NCI-H2081 (cell line): ENCODE measurements at regions not wholly inside any gene's neighbourhood (a gene's known extent, or its start where the extent isn't known, plus 50 kb on each side); places are given as distances from the start of the nearest gene placed in this dataset.
"Not testable (repeated sequence)": the region's sequence is repeated elsewhere in the genome, so short reads cannot be mapped to it uniquely, and the experiment has no call there.

Experiments
- DNase-seq, 2 experiments: peaks; one replicate each; lab custom pipeline; 2025; lab: John Stamatoyannopoulos, UW

DNA sequence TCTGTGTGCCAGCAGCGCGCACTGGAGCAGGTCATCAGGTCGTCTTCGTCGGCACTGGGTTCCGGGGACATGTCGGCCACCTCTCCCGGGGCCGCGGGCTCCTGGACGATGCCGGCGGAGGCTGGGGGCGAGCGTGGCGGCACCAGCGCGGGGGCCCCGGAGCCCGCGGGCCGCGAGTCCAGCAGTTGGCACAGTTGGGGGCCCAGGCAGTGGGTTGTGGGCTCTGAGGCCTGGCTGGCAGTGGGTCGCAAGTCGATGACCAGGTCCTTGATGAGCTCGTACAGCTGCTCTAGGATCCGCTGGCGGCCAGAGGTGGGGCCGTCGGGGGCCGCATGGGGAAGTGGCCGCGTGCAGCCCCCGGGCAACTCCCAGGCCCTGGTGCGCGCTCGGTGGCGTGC lies 300.5 kb downstream of the CCDC74A start:
- DNase-seq = no peak

DNA sequence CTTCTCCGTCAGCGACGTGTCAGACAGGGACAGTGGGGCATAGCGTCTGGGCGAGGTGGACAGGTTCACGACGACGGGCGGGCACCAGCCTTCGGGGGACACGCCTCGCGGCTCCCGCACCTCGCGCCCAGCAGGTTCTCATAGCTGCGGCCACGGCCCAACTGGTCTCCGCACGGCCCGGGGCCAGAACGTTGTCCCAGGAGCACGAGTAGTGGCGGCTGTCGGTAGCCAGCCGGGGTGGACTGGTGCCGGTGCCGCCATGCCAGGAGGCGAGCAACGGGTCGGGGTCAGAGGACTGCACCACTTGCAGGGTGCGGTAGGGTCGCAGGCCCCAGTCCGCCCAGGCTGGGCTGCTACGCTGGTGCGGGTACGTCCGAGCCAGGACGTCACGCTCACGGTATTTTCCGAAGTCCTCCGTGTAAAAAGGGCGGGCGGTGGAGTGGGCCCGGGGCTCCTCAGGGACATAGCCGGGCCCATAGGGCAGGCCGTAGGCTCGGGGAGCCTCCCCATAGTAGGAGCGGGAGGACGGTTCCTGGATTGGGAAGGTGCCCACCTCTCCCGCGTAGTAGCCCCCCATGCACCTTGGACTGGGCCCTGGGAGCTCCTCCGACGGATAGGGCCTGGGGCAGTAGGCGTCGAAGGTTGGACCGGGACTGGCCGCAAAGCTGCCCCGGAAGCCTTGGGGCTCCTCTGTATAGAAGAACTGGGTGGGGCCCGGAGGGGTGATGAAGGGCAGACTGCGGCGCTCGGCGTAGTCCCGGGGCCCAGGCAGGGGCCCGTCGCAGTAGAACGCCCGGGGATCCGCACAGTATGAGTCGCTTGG lies 301.2 kb downstream of the CCDC74A start:
- DNase-seq = not testable (repeated sequence)

DNA sequence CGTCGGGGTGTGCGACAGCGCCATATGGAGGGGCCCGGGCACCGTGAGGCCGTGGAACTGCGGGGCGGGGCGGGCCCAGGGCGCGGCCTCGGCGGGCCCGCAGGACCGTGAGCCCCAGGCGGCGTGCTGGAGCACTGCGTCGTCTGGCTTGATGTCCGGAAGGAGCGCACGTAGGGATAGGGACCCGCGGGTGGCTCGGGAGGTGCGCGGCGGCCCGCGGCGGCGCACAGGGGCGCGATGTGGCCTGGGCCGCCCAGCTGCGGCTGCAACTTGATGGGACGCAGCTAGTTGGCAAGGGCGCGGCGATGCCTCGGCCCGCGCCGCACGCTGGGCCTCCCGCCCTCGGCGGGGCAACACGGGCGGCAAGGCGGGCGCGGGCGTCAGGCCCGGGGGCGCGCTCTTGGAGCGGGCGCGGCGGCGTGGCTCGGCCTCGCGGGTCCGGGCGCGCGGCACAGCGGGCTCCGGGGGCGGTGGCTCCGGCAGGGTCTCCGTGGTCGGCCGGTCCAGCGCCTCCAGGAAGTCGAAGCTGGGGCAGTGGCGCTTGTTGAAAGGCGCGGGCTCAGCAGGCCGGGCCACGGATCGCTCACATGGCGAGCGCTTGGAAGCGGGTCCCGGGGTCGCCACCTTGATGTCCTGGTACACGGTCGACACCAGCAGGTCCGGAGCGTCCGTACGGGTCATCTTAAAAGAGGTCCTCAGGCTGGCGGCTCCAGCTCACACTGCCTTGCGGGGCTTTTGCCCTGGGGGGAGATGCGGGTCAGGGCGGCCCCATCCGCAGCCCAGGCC lies 302.0 kb downstream of the CCDC74A start:
- not testable (repeated sequence) for DNase-seq

DNA sequence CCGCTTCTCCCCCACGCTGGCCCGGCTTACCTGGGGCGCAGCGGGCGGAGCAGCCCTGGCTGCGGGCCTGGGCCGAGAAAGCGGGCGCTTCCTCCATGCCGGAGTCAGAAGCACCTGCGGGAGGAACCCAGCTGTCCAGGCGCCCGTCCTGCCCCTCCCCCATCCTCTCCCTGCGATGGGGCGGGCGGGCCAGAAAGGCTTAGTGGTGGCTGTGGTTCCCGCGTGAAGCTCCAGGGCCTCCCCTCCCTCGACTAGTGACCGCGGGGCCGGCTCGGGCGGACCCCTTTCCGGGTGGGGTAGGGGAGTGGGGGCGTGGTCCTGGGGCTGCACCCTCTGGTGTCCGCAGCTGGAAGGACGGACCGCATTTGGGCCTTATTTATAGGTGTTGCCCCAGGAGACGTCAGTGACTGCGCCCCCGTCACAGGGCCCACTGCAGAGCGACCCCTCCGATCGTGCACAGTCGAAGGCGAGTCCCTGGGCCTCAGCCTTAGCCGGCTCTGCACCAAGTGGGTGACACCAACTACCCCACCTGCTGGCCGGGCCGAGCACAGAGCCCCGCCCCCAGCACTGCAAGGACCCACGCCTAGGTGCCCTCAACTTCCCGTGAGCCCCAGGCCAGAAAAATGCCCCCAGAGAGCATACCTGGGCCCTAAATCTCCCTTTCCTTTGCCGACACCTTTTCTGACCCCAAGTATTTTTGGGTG lies 302.7 kb downstream of the CCDC74A start:
- DNase-seq = not testable (repeated sequence)

DNA sequence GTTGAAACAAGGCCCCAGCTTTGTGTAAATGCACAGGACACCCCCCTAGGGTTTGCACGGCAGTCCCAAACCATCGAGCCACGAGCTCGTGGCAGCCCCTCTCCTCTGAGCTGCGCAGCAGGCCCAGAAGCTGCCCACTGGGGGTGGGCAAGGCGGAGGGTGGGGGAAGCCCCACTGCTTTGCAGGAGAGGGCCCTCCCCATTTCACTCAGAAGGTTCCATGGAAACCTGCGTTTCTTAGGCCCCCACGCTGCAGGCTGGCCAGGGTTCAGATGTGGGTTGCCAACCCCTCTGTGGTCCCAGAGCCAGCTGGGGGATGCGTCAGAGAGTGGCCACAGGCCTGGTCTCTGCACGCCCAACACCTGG lies 303.2 kb downstream of the CCDC74A start:
- not testable (repeated sequence) for DNase-seq

DNA sequence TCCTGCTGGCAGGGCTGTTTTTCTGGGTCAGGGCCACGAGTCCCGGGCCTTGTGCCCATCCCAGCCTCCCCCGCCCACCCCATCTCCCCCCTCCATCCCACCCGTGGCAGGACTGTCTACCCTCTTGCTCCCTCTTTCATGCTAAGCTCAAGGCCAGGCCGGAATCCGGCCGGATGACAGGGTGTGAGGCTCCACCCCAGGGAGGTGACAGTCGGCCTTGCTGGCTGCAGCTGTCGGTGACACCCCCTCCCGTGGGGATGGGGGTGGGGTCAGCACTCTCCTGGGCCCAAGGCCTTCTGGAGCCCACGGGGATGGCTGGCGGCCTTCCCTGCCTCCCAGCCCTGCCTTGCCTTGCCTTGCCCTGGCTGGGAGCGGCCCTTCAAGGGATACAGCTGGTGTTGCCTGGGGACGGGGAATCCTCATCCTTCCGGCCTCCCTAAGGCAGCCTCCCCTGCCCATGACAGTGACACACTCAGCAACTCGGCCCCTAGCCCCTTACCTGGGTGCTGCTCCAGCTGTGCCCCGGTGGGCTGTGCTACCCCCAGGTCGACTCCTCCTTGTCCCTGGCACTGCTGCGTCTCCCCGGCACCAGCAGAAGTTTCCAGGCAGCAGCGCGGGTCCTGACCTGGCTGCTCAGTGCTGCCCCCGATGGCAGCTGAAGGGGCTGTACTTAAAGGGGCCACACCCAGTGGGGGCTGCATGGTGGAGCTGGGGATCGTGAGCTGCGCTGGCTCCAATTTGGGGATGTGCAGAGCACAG lies 303.9 kb downstream of the CCDC74A start:
- not testable (repeated sequence) for DNase-seq

DNA sequence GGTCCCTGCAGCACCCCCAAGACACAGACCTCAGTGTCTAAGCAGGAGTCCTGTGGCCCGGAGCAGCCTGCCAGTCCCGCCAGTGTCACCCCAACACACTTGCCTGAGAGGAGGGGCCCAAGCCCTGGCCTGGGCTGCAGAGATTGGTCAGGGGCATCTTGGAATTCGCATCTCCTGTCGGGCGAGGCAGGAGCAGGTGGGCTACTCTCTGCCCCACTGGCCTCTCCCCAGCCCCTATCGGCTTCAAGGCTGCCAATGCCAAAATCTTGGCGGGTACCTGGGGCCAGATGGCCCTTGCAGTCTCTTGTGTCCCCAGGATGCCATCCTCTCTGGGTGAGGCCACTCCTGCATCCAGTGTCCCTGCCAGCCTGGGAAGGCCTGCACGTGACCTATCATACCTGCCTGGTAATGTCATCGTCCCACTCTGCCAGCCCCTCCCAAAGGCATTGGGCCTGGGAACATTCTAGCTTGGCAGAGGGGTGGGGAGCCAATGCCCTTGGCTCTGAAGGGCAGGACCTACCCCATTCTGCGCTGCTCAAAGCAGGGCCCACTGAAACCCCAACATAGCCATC lies 304.6 kb downstream of the CCDC74A start:
- DNase-seq = not testable (repeated sequence)

DNA sequence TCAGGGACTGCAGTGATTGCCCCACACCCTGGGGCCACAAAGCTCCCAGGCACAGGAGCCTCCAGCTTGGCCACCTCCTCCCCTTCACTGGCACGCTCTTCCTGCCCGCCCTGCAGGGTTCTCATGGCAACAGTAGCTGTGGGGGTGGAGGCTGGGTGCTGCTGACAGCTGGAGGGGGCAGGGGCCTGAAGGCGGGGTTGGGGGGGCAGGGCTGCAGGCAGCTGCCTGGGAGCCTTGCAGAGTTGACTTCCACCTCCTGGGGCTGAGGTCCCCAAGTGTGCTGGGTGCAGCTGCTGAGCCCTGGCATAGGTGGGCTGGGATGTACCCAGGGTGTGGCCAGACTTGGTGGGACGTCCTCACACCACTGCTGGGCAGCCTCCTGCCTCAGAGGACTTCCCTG lies 305.2 kb downstream of the CCDC74A start:
- peak; percentile 55 to 84 for DNase-seq

DNA sequence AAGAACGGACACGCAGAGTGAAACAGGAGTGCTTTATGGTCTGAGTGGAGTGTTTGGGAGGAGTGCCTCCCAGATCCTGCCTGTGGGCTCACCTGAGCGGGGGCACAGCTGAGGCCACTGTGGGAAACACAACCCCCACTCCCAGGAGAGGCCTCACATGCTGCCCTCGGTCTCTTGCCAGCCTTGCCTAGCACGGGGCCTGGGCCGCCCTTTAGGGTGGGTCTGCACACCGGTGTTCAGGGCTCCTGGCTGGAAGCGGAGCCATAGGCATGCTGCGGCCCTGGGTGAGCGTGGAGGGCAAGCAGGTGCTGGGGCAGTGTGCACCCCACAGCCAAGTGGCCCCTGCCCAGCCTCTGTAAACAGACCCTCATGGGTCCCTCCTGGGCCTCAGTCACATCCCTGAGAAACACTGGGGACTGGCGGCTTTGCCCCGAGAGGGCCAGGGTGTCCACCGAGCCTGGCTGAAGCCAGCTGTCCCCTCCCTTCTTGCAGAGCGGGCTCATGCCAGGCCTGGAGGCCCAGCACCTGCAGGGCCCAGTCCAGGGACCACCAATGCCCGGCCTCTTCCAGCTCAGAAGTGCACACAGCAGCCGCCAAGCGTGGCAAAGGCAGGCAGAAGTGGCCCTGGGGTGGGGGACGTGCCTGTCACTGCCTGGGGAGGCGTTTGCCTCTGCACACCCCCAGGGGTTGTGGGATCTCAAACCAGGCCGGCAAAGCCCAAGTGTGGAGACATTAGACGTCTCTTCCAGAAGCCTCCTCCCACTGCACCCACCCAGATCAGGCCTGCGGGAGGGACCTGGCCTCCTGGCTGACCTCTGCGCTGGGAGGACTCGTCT lies 305.9 kb downstream of the CCDC74A start:
- DNase-seq = not testable (repeated sequence)

DNA sequence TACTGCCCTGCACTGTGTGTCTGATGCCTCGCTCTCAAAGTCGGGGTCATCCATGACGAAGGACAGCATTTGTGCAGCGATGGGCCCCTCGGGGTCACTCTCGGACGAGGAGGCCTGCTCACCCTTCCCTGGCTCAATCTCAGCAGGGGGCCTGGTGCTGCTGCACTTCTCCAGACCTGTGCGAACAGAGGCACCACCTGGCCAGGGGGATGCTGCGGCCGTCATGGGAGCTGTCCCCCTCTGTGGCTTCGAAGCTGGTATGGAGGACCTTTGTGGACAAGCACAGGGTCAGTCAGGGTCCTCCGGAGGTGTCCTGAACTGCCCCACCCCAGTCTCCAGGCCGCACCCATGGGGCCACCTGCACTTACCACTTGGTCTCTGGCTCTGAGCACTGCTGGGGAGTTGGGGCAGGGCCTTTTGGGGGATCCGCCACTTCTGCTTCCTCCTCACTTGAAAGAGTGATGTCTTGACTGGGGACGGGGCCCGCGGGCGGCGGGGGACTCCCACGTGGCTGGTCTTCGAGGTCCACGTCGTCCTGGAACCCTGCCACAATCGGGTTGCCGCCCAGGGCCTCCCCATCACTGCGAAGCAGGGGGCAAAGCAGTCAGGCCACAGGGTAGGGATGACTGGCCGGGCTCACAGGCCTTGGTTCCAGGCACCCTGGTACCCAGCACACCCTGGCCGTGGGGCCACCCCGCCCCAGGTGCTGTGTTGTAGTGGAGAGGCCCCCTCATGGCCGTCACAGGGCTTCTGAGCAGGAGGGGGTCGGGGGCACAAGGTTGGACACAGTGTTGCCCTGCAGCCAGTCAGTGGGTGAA lies 306.7 kb downstream of the CCDC74A start:
- DNase-seq = not testable (repeated sequence)

DNA sequence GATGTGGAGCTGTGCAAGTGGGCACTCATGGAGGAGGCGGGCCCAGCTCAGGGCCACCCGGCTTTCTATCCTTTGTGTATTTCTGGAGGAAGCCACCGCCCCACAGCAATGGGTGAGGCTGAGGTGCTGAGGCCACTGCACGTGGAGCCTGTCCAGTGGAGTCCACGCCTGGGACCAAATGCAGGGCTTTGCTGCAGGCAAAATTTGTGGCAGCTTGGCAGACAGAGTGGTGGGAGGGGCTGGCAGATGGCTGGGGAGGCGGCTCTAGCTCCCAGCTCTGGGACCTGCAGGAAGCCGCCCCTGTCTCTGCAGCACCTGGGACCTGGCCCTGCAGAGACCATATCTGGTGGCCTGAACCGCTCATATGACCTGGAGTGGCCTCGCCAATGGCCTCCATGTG lies 307.3 kb downstream of the CCDC74A start:
- DNase-seq = not testable (repeated sequence)

DNA sequence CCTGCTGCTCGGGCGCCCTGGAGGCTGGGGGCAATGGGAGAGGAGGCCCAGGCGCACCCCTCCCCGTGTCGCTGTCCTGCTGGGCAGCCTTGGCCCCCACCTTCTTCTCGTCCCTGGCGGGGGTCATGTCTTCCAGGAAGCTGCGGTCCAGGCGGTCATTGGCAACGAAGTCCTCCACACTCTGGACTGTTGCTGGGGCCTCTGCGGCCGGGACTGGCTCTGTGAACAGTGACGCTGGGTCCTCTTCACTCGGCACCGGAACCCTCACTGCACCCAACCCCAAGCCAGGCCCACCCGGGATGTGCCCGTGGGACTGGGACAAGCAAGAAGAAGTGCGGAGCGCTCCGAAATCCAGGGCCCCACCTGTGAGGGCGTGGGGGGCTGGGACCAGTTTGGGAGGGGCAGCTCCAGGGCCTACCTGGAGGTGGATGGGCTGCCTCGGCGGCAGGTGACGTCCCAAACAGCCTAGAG lies 308.0 kb downstream of the CCDC74A start:
- no peak for DNase-seq

DNA sequence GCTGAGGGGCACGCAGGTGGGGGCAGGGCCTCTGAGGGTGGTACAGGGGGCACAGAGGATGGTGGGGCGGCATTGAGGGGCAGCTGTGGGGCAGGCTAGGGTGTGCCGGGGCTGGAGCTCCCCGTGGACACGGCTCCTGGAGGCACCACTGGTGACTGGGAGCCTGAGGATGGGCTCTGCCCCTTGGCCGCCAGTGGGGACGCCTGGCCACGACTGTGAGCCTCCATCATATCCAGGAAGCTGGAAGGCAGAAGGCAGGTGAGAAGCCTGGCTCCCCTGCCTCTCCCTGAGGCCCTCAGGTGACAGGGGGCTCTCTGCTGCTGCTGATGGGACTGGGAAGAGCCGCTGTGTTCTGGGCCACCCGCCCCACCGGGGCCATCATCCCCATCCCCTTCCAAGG lies 308.4 kb downstream of the CCDC74A start:
- DNase-seq = not testable (repeated sequence)

DNA sequence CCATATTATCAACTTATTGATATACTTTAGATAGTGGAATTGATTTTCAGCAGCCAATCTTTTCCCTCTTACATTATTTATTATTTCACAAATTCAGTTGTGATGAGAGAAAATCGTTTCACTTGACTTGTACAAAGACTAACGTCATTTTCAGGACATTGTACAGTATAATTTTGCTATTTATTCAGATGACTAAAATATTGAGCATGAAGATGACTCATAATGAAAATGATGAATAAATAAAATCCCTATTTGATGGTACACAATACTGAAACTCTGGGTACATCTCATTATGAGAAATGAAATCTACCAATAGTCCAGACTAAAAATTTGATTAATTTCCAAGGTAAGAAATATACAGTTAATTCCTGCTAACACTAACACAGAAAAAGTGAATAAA lies 316.4 kb downstream of the CCDC74A start:
- not testable (repeated sequence) for DNase-seq

DNA sequence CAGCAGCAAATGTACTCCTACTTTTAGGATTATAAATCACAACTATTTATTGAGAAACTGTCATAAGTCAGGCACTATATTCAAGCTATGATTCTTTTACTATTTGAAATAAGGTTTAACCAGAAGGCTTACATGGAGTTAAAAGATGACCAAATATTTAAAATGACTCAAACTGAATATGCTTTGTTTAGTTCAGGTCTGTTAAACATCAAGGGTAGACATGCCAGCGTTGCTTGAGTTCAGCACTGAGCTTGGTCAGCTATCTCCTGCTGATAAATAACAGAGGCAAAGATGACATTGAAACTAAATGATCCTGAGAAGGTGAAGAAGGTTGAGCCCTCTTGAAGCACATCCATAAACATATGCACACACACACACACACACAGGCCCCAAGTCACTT lies 305.6 kb downstream of the ANKRD30BL start:
- not testable (repeated sequence) for DNase-seq

DNA sequence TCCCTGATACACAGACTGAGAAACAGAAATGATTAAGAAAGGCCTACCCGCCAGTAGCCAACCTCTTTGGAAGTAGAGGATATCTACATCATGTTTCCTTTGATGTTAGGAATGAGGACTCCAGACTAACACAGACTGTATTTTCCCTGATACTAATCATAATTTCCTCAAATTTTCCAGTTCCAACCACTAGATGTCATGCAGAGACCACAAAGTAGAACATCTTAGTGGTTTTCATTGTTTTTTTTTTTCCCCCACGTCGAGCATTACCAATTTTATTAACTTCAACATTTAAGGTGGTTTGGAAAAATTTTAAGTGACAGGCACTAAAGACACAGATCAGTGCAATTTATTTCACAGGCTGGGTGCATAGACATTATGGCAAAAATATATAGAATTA lies 303.6 kb downstream of the ANKRD30BL start:
- not testable (repeated sequence) for DNase-seq
